Fibroblast of skin of left biceps (primary cell): ENCODE measurements at regions not wholly inside any gene's neighbourhood (a gene's known extent, or its start where the extent isn't known, plus 50 kb on each side); places are given as distances from the start of the nearest gene placed in this dataset.
A peak's percentile ranks its signal among the peaks of the same experiment; 100 is the strongest.

ENCODE experiments used
- DNase-seq, 2 experiments: peaks; one replicate each; pipeline ENCODE4 v3.0.0-alpha.2; 2013; ENCODE audit warnings: low read depth in 2 of 2

- DNase-seq, result no peak
These were observed 87.8 kb downstream of the PMP22 start for GRCh38 chr17:15177343-15177742.

GRCh38 chr17:15175356-15175755, 89.8 kb downstream of the PMP22 start:
- no peak for DNase-seq

GRCh38 chr17:15171167-15172047, 93.7 kb downstream of the PMP22 start:
- peak; percentile 57 to 59 for DNase-seq

GRCh38 chr17:15169676-15170075, 95.5 kb downstream of the PMP22 start:
- DNase-seq, result no peak

- DNase-seq, result no peak
These were observed 96.7 kb downstream of the PMP22 start for GRCh38 chr17:15168379-15168778.

GRCh38 chr17:15161395-15161794, 103.7 kb downstream of the PMP22 start:
- no peak for DNase-seq

- peak in 1 of 2 experiments; percentile 21 for DNase-seq
These were observed 108.1 kb downstream of the PMP22 start for GRCh38 chr17:15157051-15157450.

GRCh38 chr17:15154618-15155017, 110.5 kb downstream of the PMP22 start:
- no peak for DNase-seq

- DNase-seq, result no peak
These were observed 119.5 kb downstream of the PMP22 start for GRCh38 chr17:15145621-15146020.

- DNase-seq, result no peak
These were observed 121.6 kb downstream of the PMP22 start for GRCh38 chr17:15143524-15143923.

- no peak for DNase-seq
These were observed 130.8 kb downstream of the PMP22 start for GRCh38 chr17:15134363-15134762.

- DNase-seq, result no peak
These were observed 131.3 kb downstream of the PMP22 start for GRCh38 chr17:15133826-15134225.

GRCh38 chr17:15133143-15133542, 132.0 kb downstream of the PMP22 start:
- DNase-seq, result no peak

GRCh38 chr17:15130426-15130825, 134.7 kb downstream of the PMP22 start:
- no peak for DNase-seq

GRCh38 chr17:15129986-15130385, 135.1 kb downstream of the PMP22 start:
- DNase-seq, result no peak

GRCh38 chr17:15124746-15125145, 140.4 kb downstream of the PMP22 start:
- DNase-seq, result no peak

- peak; percentile 56 to 57 for DNase-seq
These were observed 140.9 kb downstream of the PMP22 start for GRCh38 chr17:15124264-15124595.

GRCh38 chr17:15123593-15124263, 141.4 kb downstream of the PMP22 start:
- DNase-seq, result peak; percentile 70 to 74

- no peak for DNase-seq
These were observed 142.3 kb downstream of the PMP22 start for GRCh38 chr17:15122857-15123256.

- DNase-seq, result peak; percentile 50 to 51
These were observed 143.7 kb downstream of the PMP22 start for GRCh38 chr17:15121426-15121825.

- peak; percentile 71 to 72 for DNase-seq
These were observed 145.2 kb downstream of the PMP22 start for GRCh38 chr17:15119968-15120367.

- no peak for DNase-seq
These were observed 147.9 kb downstream of the PMP22 start for GRCh38 chr17:15117239-15117638.
